Panc1 (cell line): ENCODE measurements at regions not wholly inside any gene's neighbourhood (a gene's known extent, or its start where the extent isn't known, plus 50 kb on each side); places are given as distances from the start of the nearest gene placed in this dataset.

Source experiments
- ATAC-seq: fragments of 200-7000 bp; cut with Tn5 transposase; 2 replicates; pipeline ENCODE4 v1.9.1; 2020; ENCODE audit warnings: mild to moderate bottlenecking, moderate library complexity
- BruUV-seq: library from RNA; stranded (reverse); fragments of 400-500 nt; replicated peaks from 2 replicates; lab custom pipeline; 2021; lab: Mats Ljungman, UMichigan
- CTCF ChIA-PET: fragments of 300-600 bp; sonication (Branson Sonifier 250); formaldehyde crosslinking; loops from one replicate; lab custom pipeline; 2022; ENCODE audit warnings: antibody characterized with exemption; lab: Charles Lee
- POLR2A ChIA-PET: fragments of 300-600 bp; sonication (Branson Sonifier 250); formaldehyde crosslinking; loops from one replicate; lab custom pipeline; 2022; ENCODE audit warnings: antibody characterized with exemption; lab: Charles Lee
- DNase-seq: peaks from one replicate; pipeline ENCODE4 v3.0.0-alpha.2; 2010; ENCODE audit warnings: low read depth, low spot score
- H3K27ac ChIP-seq: 2 replicates; pipeline ENCODE4 v1.5.1; 2011; ENCODE audit warnings: mild to moderate bottlenecking, low read length, inconsistent platforms
- H3K27me3 ChIP-seq: fragments of 200-500 bp; sonication (Bioruptor generic); 2 replicates; pipeline ENCODE4 v1.6.0; 2014; ENCODE audit warnings: low read length, inconsistent platforms; ENCODE audit not compliant: control insufficient read depth, insufficient read depth
- H3K36me3 ChIP-seq: fragments of 200-500 bp; sonication (Bioruptor generic); 2 replicates; pipeline ENCODE4 v1.5.1; 2014; ENCODE audit warnings: inconsistent platforms, mild to moderate bottlenecking, low read length, moderate library complexity; ENCODE audit not compliant: control insufficient read depth, insufficient read depth
- H3K4me1 ChIP-seq: 2 replicates; pipeline ENCODE4 v1.5.1; 2011; ENCODE audit warnings: inconsistent platforms, mild to moderate bottlenecking, low read length, moderate library complexity; ENCODE audit not compliant: control insufficient read depth, insufficient read depth
- H3K4me3 ChIP-seq, 2 experiments: 2 replicates each; pipeline ENCODE4 v1.5.1; 2011 to 2012; ENCODE audit warnings: low read depth in 2 of 2, low read length in 2 of 2, mild to moderate bottlenecking in 2 of 2, inconsistent platforms in 1 of 2, moderate library complexity in 1 of 2
- H3K9me3 ChIP-seq: fragments of 200-500 bp; sonication (Bioruptor generic); 2 replicates; pipeline ENCODE4 v1.5.1; 2014; ENCODE audit warnings: low read depth, mild to moderate bottlenecking, inconsistent platforms, low read length, moderate library complexity; ENCODE audit not compliant: control insufficient read depth, insufficient read depth
- CTCF ChIP-seq: fragments of 450-650 bp; IDR thresholded peaks from 2 replicates; pipeline ENCODE4 v1.5.1; 2017; ENCODE audit warnings: mild to moderate bottlenecking
- POLR2AphosphoS5 ChIP-seq: IDR thresholded peaks from 2 replicates; pipeline ENCODE4 v1.6.1; 2012; ENCODE audit warnings: mild to moderate bottlenecking, low read depth, low read length, moderate library complexity
- REST ChIP-seq, 2 experiments: IDR thresholded peaks; 2 replicates each; pipeline ENCODE4 v1.6.1; 2011 to 2012; ENCODE audit warnings: low read depth in 2 of 2, control low read depth in 1 of 2, low read length in 1 of 2, mild to moderate bottlenecking in 1 of 2, moderate library complexity in 1 of 2; ENCODE audit not compliant: insufficient read depth in 1 of 2
- SIN3A ChIP-seq: IDR thresholded peaks from 2 replicates; pipeline ENCODE4 v1.6.1; 2012; ENCODE audit warnings: low read depth, mild to moderate bottlenecking, low read length, moderate library complexity, borderline replicate concordance; ENCODE audit not compliant: insufficient read depth
- TCF7L2 ChIP-seq: IDR thresholded peaks from 2 replicates; pipeline ENCODE4 v1.6.1; 2011; ENCODE audit warnings: mild to moderate bottlenecking, low read depth, low read length, inconsistent platforms
- in situ Hi-C: cut with HindIII; loops from 2 replicates; pipeline ENCODE4 v1.10.0; 2016; ENCODE audit warnings: low sequenced_read_pairs, low pct_unique_long_range_greater_than_20kb
- intact Hi-C: fragments of 100-400 bp; cut with micrococcal nuclease; formaldehyde crosslinking; loops from one replicate; pipeline ENCODE4 v1.10.0; 2022; ENCODE audit not compliant: unreplicated experiment

GRCh38 chr3:23003733-23004046, 199.4 kb upstream of the UBE2E2 start:
- Histone ChIP-seq H3K27me3 (no peaks in the 10 kb centered on the region), H3K4me1 (no peaks in the 10 kb centered on the region), H3K4me3 (no peak overlapping the region), H3K27ac (no peak overlapping the region), H3K36me3 (no peaks in the 10 kb centered on the region), H3K9me3 (no peaks in the 10 kb centered on the region)
- intact Hi-C loops (no loop called here), in situ Hi-C loops (no loop called here)
- no TSS peak for BruUV-seq
- POLR2A ChIA-PET, result no interaction called here
- no peak for ATAC-seq
- TF ChIP-seq CTCF (no peak), REST (IDR thresholded peaks at IDR 0.05; ENCODE audit: insufficient read depth in 1 of 2, low read depth in 2 of 2, low read length in 1 of 2) (no peak), TCF7L2 (no peak), SIN3A (no peak), POLR2AphosphoS5 (no peak)
- CTCF ChIA-PET, result no interaction called here
- DNase-seq, result no peak

GRCh38 chr3:23004971-23005370, 198.2 kb upstream of the UBE2E2 start:
- Histone ChIP-seq H3K4me3 (no peak overlapping the region), H3K36me3 (no peaks in the 10 kb centered on the region), H3K9me3 (no peaks in the 10 kb centered on the region), H3K4me1 (no peaks in the 10 kb centered on the region), H3K27me3 (no peaks in the 10 kb centered on the region), H3K27ac (no peak overlapping the region)
- ATAC-seq (no peak), DNase-seq (peak; percentile 38)
- POLR2A ChIA-PET, result no interaction called here
- no TSS peak for BruUV-seq
- intact Hi-C loops (no loop called here), in situ Hi-C loops (no loop called here)
- TF ChIP-seq POLR2AphosphoS5, result no peak
- TF ChIP-seq REST (IDR thresholded peaks at IDR 0.05; ENCODE audit: insufficient read depth in 1 of 2, low read depth in 2 of 2, low read length in 1 of 2), result no peak
- no peak for TF ChIP-seq TCF7L2
- no peak for TF ChIP-seq CTCF
- no peak for TF ChIP-seq SIN3A
- CTCF ChIA-PET, result no interaction called here
